ENCODE measurements at regions not wholly inside any gene's neighbourhood (a gene's known extent, or its start where the extent isn't known, plus 50 kb on each side); places are given as distances from the start of the nearest gene placed in this dataset.

DNA sequence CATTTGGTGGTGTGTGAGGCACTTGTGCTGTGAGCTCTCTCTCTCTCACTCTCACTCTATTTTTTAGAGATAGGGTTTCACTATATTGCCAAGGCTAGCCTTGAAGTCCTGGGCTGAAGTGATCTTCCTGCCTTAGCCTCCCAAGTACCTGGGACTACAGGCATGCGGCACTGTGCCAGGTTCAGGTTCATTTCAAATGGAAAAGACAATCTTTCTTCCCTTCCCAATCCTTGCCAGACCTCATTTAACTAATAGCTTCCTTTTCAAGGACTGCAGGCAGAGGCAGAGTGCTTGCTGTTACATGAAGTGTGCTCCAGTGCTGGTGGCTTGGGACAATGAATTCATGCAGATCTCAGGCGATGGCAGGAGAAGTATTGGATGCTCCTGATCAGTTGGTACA lies 73.2 kb upstream of the BICD1 start:
- Mint-ChIP-seq H3K4me1 (peaks cover 0 to 2% (median 0%) of the 10 kb centered on the region in 4 donors), H3K9me3 (no peaks in the 10 kb centered on the region), H3K4me3 (no peak overlapping the region), H3K27me3 (no peaks in the 10 kb centered on the region), H3K27ac (peak overlapping the region in 2 of 7 donors; percentile 5 to 58), H3K36me3 (no peaks in the 10 kb centered on the region)
- H3K36me3 ChIP-seq (ENCODE audit: insufficient read depth, low read length), result no peaks in the 10 kb centered on the region
- H3K4me1 ChIP-seq (ENCODE audit: insufficient read depth, low read length), result no peaks in the 10 kb centered on the region
- DNase-seq, result no peak
- H3K9me3 ChIP-seq (ENCODE audit: control insufficient read depth in 1 of 2, low read length in 2 of 2), result no peaks in the 10 kb centered on the region
- ChIA-PET CTCF (ENCODE audit: partially characterized antibody) (no interaction called here), POLR2A (ENCODE audit: partially characterized antibody) (no interaction called here)
- H3K27me3 ChIP-seq (ENCODE audit: insufficient read depth, low read length), result no peaks in the 10 kb centered on the region
- intact Hi-C loops (cut with micrococcal nuclease), result no loop called here
- no peak overlapping the region for H3K4me3 ChIP-seq (ENCODE audit: low read length in 2 of 2)
- no peak overlapping the region for H3K27ac ChIP-seq (ENCODE audit: low read depth, low read length)

DNA sequence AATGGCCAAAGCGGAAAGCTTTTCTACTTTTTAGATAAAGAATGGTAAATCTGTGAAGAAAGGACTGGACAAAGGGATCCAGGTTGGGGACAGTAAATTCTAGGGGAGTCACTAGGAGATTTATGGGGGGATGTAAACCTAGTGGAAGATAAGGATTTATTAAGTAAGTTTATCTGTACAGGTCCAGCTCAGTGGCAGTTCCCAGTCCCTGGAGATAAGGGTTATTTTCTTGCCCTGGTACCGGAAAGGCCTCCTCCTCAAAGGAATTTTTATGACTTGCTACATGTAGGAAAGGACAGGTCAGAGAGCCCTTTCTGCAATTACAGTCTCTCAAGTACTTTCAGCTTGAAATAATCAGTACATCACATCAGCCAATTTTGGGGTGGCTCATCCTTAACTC lies 72.6 kb upstream of the BICD1 start:
- H3K36me3 Mint-ChIP-seq, result no peaks in the 10 kb centered on the region
- no peak overlapping the region for H3K4me3 Mint-ChIP-seq
- Histone ChIP-seq H3K27me3 (ENCODE audit: insufficient read depth, low read length) (no peaks in the 10 kb centered on the region), H3K36me3 (ENCODE audit: insufficient read depth, low read length) (no peaks in the 10 kb centered on the region), H3K9me3 (ENCODE audit: control insufficient read depth in 1 of 2, low read length in 2 of 2) (no peaks in the 10 kb centered on the region), H3K4me1 (ENCODE audit: insufficient read depth, low read length) (no peaks in the 10 kb centered on the region), H3K27ac (ENCODE audit: low read depth, low read length) (no peak overlapping the region), H3K4me3 (ENCODE audit: low read length in 2 of 2) (no peak overlapping the region)
- no peaks in the 10 kb centered on the region for H3K27me3 Mint-ChIP-seq
- ChIA-PET POLR2A (ENCODE audit: partially characterized antibody) (no interaction called here), CTCF (ENCODE audit: partially characterized antibody) (no interaction called here)
- peaks cover 0 to 2% (median 0%) of the 10 kb centered on the region in 4 donors for H3K4me1 Mint-ChIP-seq
- intact Hi-C loops (cut with micrococcal nuclease), result no loop called here
- peak overlapping the region in 2 of 7 donors; percentile 31 to 58 for H3K27ac Mint-ChIP-seq
- no peaks in the 10 kb centered on the region for H3K9me3 Mint-ChIP-seq
- DNase-seq, result no peak

DNA sequence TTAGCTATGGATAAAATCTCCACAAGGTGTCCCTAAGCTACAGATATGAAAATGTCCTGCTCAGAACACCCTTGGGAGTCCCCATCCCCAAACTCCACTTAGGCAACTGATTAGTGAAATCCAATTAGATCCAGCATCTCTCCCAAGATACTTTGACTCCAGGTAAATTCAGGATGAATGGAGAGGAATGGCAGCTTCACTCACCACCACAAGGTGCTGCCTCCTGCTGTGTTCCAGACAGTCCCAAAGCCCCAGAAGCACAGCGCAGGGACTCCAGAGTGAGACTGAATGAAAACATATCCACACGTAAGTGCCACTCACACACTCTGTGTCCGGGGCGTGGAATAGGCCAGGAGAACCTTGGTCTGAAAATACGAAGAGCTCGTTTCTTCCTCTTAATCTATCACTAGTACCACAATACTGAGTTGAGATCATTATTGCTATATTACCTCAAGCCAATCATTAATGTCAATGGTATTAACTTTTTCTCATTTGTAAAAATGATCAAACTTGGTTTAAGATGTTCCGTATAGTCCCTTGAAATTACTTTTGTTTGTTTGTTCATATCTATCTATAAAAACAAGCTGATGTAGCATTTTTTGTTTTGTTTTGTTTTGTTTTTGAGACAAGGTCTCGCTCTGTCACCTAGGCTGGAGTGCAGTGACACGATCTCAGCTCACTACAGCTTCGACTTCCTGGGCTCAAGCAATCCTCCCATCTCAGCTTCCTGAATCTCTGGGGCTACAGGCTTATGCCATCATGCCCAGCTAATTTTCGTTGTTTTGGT lies 70.0 kb upstream of the BICD1 start:
- Mint-ChIP-seq H3K4me1 (peaks cover 0 to 2% (median 0%) of the 10 kb centered on the region in 4 donors), H3K27me3 (no peaks in the 10 kb centered on the region), H3K27ac (no peak overlapping the region), H3K9me3 (peaks cover 0 to 3% (median 0%) of the 10 kb centered on the region in 8 donors), H3K36me3 (no peaks in the 10 kb centered on the region), H3K4me3 (no peak overlapping the region)
- Histone ChIP-seq H3K4me3 (ENCODE audit: low read length in 2 of 2) (no peak overlapping the region), H3K36me3 (ENCODE audit: insufficient read depth, low read length) (no peaks in the 10 kb centered on the region), H3K9me3 (ENCODE audit: control insufficient read depth in 1 of 2, low read length in 2 of 2) (no peaks in the 10 kb centered on the region), H3K27ac (ENCODE audit: low read depth, low read length) (no peak overlapping the region), H3K27me3 (ENCODE audit: insufficient read depth, low read length) (no peaks in the 10 kb centered on the region), H3K4me1 (ENCODE audit: insufficient read depth, low read length) (no peaks in the 10 kb centered on the region)
- DNase-seq, result no peak
- ChIA-PET POLR2A (ENCODE audit: partially characterized antibody) (no interaction called here), CTCF (ENCODE audit: partially characterized antibody) (interaction anchor here (0.9 to 1.7 kb wide), 4 partner anchors 9 to 384 kb away, joined by 3 to 5 read pairs (median 3); no protein-coding TSS in a partner anchor)
- intact Hi-C loops (cut with micrococcal nuclease), result no loop called here

DNA sequence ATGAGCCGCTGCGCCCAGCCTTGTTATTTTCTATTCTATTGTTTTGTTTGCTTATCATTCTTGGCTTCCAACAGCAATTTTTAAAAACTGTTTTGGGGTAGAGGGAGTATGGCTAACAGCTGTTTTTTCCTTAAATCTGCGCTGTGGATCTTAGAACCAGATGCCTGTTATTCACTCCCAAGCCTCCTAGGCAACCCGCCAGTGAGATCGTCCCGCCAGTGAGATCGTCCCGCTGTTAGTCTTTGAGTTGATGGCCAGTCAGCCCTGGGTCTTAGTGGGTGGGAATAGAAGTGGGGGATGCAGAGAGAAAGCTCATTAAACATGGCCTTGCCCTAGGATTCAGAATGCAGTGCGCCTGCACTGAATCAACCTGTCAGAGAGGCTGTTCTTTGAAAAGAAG lies 67.3 kb upstream of the BICD1 start:
- no peak for DNase-seq
- H3K9me3 Mint-ChIP-seq, result peaks cover 0 to 18% (median 13%) of the 10 kb centered on the region in 8 donors
- no peaks in the 10 kb centered on the region for H3K4me1 ChIP-seq (ENCODE audit: insufficient read depth, low read length)
- no peak overlapping the region for H3K4me3 ChIP-seq (ENCODE audit: low read length in 2 of 2)
- H3K4me3 Mint-ChIP-seq, result no peak overlapping the region
- no peak overlapping the region for H3K27ac Mint-ChIP-seq
- peaks cover 0 to 11% of the 10 kb centered on the region in 2 donors for H3K9me3 ChIP-seq (ENCODE audit: control insufficient read depth in 1 of 2, low read length in 2 of 2)
- H3K27me3 ChIP-seq (ENCODE audit: insufficient read depth, low read length), result no peaks in the 10 kb centered on the region
- peaks cover 5 to 6% of the 10 kb centered on the region in 2 donors for H3K36me3 Mint-ChIP-seq
- no peak overlapping the region for H3K27ac ChIP-seq (ENCODE audit: low read depth, low read length)
- CTCF ChIA-PET (ENCODE audit: partially characterized antibody), result interaction anchor here (0.8 to 1.8 kb wide), 2 partner anchors 13 to 267 kb away, joined by 3 to 4 read pairs; no protein-coding TSS in a partner anchor
- no peaks in the 10 kb centered on the region for H3K36me3 ChIP-seq (ENCODE audit: insufficient read depth, low read length)
- intact Hi-C loops (cut with micrococcal nuclease), result no loop called here
- POLR2A ChIA-PET (ENCODE audit: partially characterized antibody), result no interaction called here
- H3K27me3 Mint-ChIP-seq, result no peaks in the 10 kb centered on the region
- peaks cover 0 to 3% (median 0%) of the 10 kb centered on the region in 4 donors for H3K4me1 Mint-ChIP-seq

DNA sequence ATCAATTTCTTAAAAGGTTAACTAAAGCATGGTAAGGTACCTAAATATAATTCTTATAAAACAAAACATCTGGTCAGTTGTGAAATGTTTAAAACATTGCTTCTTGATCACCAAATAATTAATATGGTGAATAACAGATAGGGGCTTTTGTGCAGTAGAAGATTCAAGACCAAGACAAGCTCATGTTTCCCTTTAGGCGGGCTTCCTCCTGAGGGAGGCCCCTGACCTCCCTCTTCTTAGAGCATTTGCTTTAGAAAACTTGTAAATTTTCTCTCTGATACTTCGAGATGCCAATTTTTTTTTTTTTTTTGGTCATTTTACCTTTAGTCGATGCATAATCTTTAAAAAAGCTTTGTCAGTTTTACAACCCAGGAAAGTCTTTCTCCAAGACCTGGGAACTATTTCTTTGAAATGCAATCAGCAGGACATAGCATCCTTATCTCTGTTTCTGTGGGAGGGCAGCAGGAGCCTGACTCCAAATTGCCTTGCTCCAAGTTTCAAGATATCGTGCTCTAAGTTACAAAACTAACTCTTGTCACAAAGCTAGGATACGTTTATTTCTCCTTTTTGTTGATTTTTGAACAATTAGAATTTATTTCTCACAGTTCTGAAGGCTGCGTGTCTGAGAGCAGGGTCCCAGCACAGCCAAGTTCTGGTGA lies 66.6 kb upstream of the BICD1 start:
- CTCF ChIA-PET (ENCODE audit: partially characterized antibody), result interaction anchor here (1.8 kb wide), 1 partner anchor 266 kb away, joined by 4 read pairs; no protein-coding TSS in a partner anchor
- Histone ChIP-seq H3K4me1 (ENCODE audit: insufficient read depth, low read length) (no peaks in the 10 kb centered on the region), H3K36me3 (ENCODE audit: insufficient read depth, low read length) (no peaks in the 10 kb centered on the region), H3K9me3 (ENCODE audit: control insufficient read depth in 1 of 2, low read length in 2 of 2) (peaks cover 0 to 11% of the 10 kb centered on the region in 2 donors), H3K27ac (ENCODE audit: low read depth, low read length) (no peak overlapping the region), H3K27me3 (ENCODE audit: insufficient read depth, low read length) (no peaks in the 10 kb centered on the region), H3K4me3 (ENCODE audit: low read length in 2 of 2) (no peak overlapping the region)
- intact Hi-C loops (cut with micrococcal nuclease), result no loop called here
- H3K4me3 Mint-ChIP-seq, result no peak overlapping the region
- no peak for DNase-seq
- H3K27ac Mint-ChIP-seq, result peak overlapping the region in 1 of 7 donors; percentile 12
- H3K36me3 Mint-ChIP-seq, result peaks cover 7% of the 10 kb centered on the region in 2 donors
- H3K4me1 Mint-ChIP-seq, result peaks cover 0 to 3% (median 0%) of the 10 kb centered on the region in 4 donors
- POLR2A ChIA-PET (ENCODE audit: partially characterized antibody), result no interaction called here
- H3K9me3 Mint-ChIP-seq, result peaks cover 0 to 21% (median 16%) of the 10 kb centered on the region in 8 donors
- H3K27me3 Mint-ChIP-seq, result no peaks in the 10 kb centered on the region

DNA sequence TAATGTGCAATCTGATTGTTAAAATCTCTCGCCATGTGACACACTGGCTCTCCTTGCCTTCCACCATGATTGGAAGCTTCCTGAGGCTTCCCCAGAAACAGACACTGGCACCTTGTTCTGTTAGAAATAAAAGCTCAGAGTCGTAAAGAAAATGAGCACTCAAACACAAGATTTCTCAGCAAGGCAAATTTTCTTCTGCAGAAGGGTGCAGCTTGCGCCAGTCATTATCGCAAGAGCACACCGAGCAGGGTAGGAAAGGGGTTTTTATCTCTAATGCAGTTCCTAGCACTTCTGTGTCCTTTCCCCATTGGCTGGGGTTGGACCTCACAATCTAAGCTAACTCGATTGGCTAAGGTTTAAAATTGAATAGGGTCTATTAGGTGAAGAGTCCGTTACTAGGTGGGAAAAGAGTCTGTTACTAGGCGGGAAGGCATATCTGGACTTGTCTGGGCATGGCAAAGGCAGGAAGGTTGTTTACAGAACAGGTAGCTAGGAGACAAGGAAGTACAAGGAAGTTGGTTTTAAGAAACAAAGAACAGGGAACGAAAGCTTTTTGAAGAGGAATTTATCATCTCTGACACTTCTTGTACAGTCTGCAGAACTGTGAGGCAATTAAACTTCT lies 62.6 kb upstream of the BICD1 start:
- Mint-ChIP-seq H3K27ac (peak overlapping the region in 2 of 7 donors; percentile 70 to 73), H3K36me3 (peaks cover 10 to 13% of the 10 kb centered on the region in 2 donors), H3K4me1 (peaks cover 0 to 5% (median 2%) of the 10 kb centered on the region in 4 donors), H3K9me3 (peaks cover 0 to 29% (median 18%) of the 10 kb centered on the region in 8 donors), H3K4me3 (no peak overlapping the region), H3K27me3 (no peaks in the 10 kb centered on the region)
- H3K4me1 ChIP-seq (ENCODE audit: insufficient read depth, low read length), result no peaks in the 10 kb centered on the region
- peaks cover 0 to 11% of the 10 kb centered on the region in 2 donors for H3K9me3 ChIP-seq (ENCODE audit: control insufficient read depth in 1 of 2, low read length in 2 of 2)
- no peak overlapping the region for H3K4me3 ChIP-seq (ENCODE audit: low read length in 2 of 2)
- CTCF ChIA-PET (ENCODE audit: partially characterized antibody), result no interaction called here
- no peak overlapping the region for H3K27ac ChIP-seq (ENCODE audit: low read depth, low read length)
- no peak for DNase-seq
- no peaks in the 10 kb centered on the region for H3K36me3 ChIP-seq (ENCODE audit: insufficient read depth, low read length)
- no peaks in the 10 kb centered on the region for H3K27me3 ChIP-seq (ENCODE audit: insufficient read depth, low read length)
- intact Hi-C loops (cut with micrococcal nuclease), result no loop called here
- POLR2A ChIA-PET (ENCODE audit: partially characterized antibody), result no interaction called here
